ENCODE measurements at regions not wholly inside any gene's neighbourhood (a gene's known extent, or its start where the extent isn't known, plus 50 kb on each side); places are given as distances from the start of the nearest gene placed in this dataset.

GRCh38 chr18:24935896-24936295 is 416.1 kb downstream of the ZNF521 start (continued):
- TF ChIP-seq EZH2 (IDR thresholded peaks at IDR 0.05; ENCODE audit: low read depth, low read length, severe bottlenecking) = no peak
